ENCODE measurements at regions not wholly inside any gene's neighbourhood (a gene's known extent, or its start where the extent isn't known, plus 50 kb on each side); places are given as distances from the start of the nearest gene placed in this dataset.
"Not testable (repeated sequence)": the region's sequence is repeated elsewhere in the genome, so short reads cannot be mapped to it uniquely, and the experiment has no call there.

- TF ChIP-seq CTCF (IDR thresholded peaks at IDR 0.05; ENCODE audit: unreplicated experiment) = no peak
- Mint-ChIP-seq H3K4me1 (ENCODE audit: insufficient read depth, unreplicated experiment) (no peaks in the 10 kb centered on the region), H3K9me3 (ENCODE audit: unreplicated experiment) (peaks cover 9% of the 10 kb centered on the region), H3K36me3 (ENCODE audit: insufficient read depth, unreplicated experiment) (no peaks in the 10 kb centered on the region), H3K4me3 (ENCODE audit: unreplicated experiment) (no peak overlapping the region), H3K27ac (ENCODE audit: low read depth, unreplicated experiment) (no peak overlapping the region), H3K27me3 (ENCODE audit: insufficient read depth, unreplicated experiment) (no peaks in the 10 kb centered on the region)
- ChIA-PET CTCF (no interaction called here), POLR2A (no interaction called here)
- BruUV-seq (replicated peaks) = no TSS peak
- intact Hi-C loops (cut with micrococcal nuclease) = no loop called here
- DNase-seq (ENCODE audit: unreplicated experiment) = no peak
Measured at GRCh38 chr13:18943273-18943672, 238.4 kb downstream of the TUBA3C start.

GRCh38 chr13:18936104-18936503 lies 245.5 kb downstream of the TUBA3C start:
- TF ChIP-seq CTCF (IDR thresholded peaks at IDR 0.05; ENCODE audit: unreplicated experiment) = no peak
- Mint-ChIP-seq H3K4me1 (ENCODE audit: insufficient read depth, unreplicated experiment) (peaks cover 5% of the 10 kb centered on the region), H3K27me3 (ENCODE audit: insufficient read depth, unreplicated experiment) (no peaks in the 10 kb centered on the region), H3K36me3 (ENCODE audit: insufficient read depth, unreplicated experiment) (no peaks in the 10 kb centered on the region), H3K27ac (ENCODE audit: low read depth, unreplicated experiment) (no peak overlapping the region), H3K4me3 (ENCODE audit: unreplicated experiment) (no peak overlapping the region), H3K9me3 (ENCODE audit: unreplicated experiment) (peaks cover 15% of the 10 kb centered on the region)
- POLR2A ChIA-PET = interaction anchor here (1.4 kb wide), 1 partner anchor 13 kb away, joined by 5 read pairs; no protein-coding TSS in a partner anchor
- intact Hi-C loops (cut with micrococcal nuclease) = no loop called here
- CTCF ChIA-PET = no interaction called here
- no peak for DNase-seq (ENCODE audit: unreplicated experiment)
- BruUV-seq (replicated peaks) = no TSS peak

- Mint-ChIP-seq H3K4me3 (ENCODE audit: unreplicated experiment) (no peak overlapping the region), H3K36me3 (ENCODE audit: insufficient read depth, unreplicated experiment) (no peaks in the 10 kb centered on the region)
- no TSS peak for BruUV-seq (replicated peaks)
Measured at GRCh38 chr13:18921063-18921462, 260.6 kb downstream of the TUBA3C start.

GRCh38 chr13:18905096-18905495 lies 276.5 kb downstream of the TUBA3C start:
- H3K36me3 Mint-ChIP-seq (ENCODE audit: insufficient read depth, unreplicated experiment); CTCF ChIA-PET; H3K4me1 Mint-ChIP-seq (ENCODE audit: insufficient read depth, unreplicated experiment); intact Hi-C loops (cut with micrococcal nuclease); H3K27me3 Mint-ChIP-seq (ENCODE audit: insufficient read depth, unreplicated experiment); H3K4me3 Mint-ChIP-seq (ENCODE audit: unreplicated experiment); BruUV-seq (replicated peaks); DNase-seq (ENCODE audit: unreplicated experiment); POLR2A ChIA-PET; H3K27ac Mint-ChIP-seq (ENCODE audit: low read depth, unreplicated experiment): not testable (repeated sequence)
- H3K9me3 Mint-ChIP-seq (ENCODE audit: unreplicated experiment) = peaks cover 25% of the 10 kb centered on the region

More at GRCh38 chr13:18921063-18921462, 260.6 kb downstream of the TUBA3C start:
- Mint-ChIP-seq H3K9me3 (ENCODE audit: unreplicated experiment) (no peaks in the 10 kb centered on the region), H3K4me1 (ENCODE audit: insufficient read depth, unreplicated experiment) (no peaks in the 10 kb centered on the region), H3K27me3 (ENCODE audit: insufficient read depth, unreplicated experiment) (no peaks in the 10 kb centered on the region), H3K27ac (ENCODE audit: low read depth, unreplicated experiment) (no peak overlapping the region)
- no peak for TF ChIP-seq CTCF (IDR thresholded peaks at IDR 0.05; ENCODE audit: unreplicated experiment)
- DNase-seq (ENCODE audit: unreplicated experiment) = no peak
- intact Hi-C loops (cut with micrococcal nuclease) = no loop called here
- ChIA-PET CTCF (no interaction called here), POLR2A (no interaction called here)

GRCh38 chr13:18895411-18895810 lies 286.2 kb downstream of the TUBA3C start:
- H3K4me3 Mint-ChIP-seq (ENCODE audit: unreplicated experiment); intact Hi-C loops (cut with micrococcal nuclease); BruUV-seq (replicated peaks); H3K9me3 Mint-ChIP-seq (ENCODE audit: unreplicated experiment); H3K27me3 Mint-ChIP-seq (ENCODE audit: insufficient read depth, unreplicated experiment); POLR2A ChIA-PET; DNase-seq (ENCODE audit: unreplicated experiment); H3K4me1 Mint-ChIP-seq (ENCODE audit: insufficient read depth, unreplicated experiment); H3K36me3 Mint-ChIP-seq (ENCODE audit: insufficient read depth, unreplicated experiment); H3K27ac Mint-ChIP-seq (ENCODE audit: low read depth, unreplicated experiment): not testable (repeated sequence)
- CTCF ChIA-PET = interaction anchor here (0.5 kb wide), 1 partner anchor 243 kb away, joined by 4 read pairs; no protein-coding TSS in a partner anchor

GRCh38 chr13:18891242-18891641 lies 290.4 kb downstream of the TUBA3C start:
- H3K27me3 Mint-ChIP-seq (ENCODE audit: insufficient read depth, unreplicated experiment); BruUV-seq (replicated peaks); H3K4me3 Mint-ChIP-seq (ENCODE audit: unreplicated experiment); intact Hi-C loops (cut with micrococcal nuclease); H3K36me3 Mint-ChIP-seq (ENCODE audit: insufficient read depth, unreplicated experiment); POLR2A ChIA-PET; H3K9me3 Mint-ChIP-seq (ENCODE audit: unreplicated experiment); H3K27ac Mint-ChIP-seq (ENCODE audit: low read depth, unreplicated experiment); DNase-seq (ENCODE audit: unreplicated experiment); H3K4me1 Mint-ChIP-seq (ENCODE audit: insufficient read depth, unreplicated experiment): not testable (repeated sequence)
- CTCF ChIA-PET = interaction anchor here (0.7 kb wide), 1 partner anchor 162 kb away, joined by 3 read pairs; no protein-coding TSS in a partner anchor

- DNase-seq (ENCODE audit: unreplicated experiment); POLR2A ChIA-PET; BruUV-seq (replicated peaks); H3K36me3 Mint-ChIP-seq (ENCODE audit: insufficient read depth, unreplicated experiment); H3K4me1 Mint-ChIP-seq (ENCODE audit: insufficient read depth, unreplicated experiment); CTCF ChIA-PET; H3K4me3 Mint-ChIP-seq (ENCODE audit: unreplicated experiment); H3K9me3 Mint-ChIP-seq (ENCODE audit: unreplicated experiment); intact Hi-C loops (cut with micrococcal nuclease); H3K27me3 Mint-ChIP-seq (ENCODE audit: insufficient read depth, unreplicated experiment); H3K27ac Mint-ChIP-seq (ENCODE audit: low read depth, unreplicated experiment): not testable (repeated sequence)
Measured at GRCh38 chr13:18874875-18875789, 306.5 kb downstream of the TUBA3C start.

All from MCF 10A (cell line).